Uterus (tissue), 2 donors: ENCODE measurements at regions not wholly inside any gene's neighbourhood (a gene's known extent, or its start where the extent isn't known, plus 50 kb on each side); places are given as distances from the start of the nearest gene placed in this dataset.

Source experiments
- CTCF ChIP-seq, 4 experiments: fragments of 200-600 bp in 2 of 4; fragments of 450-650 bp in 2 of 4; sonication (generic) in 2 of 4; IDR thresholded peaks; one replicate each; pipeline ENCODE4 v1.5.1; 2016 to 2019; ENCODE audit warnings: antibody characterized with exemption in 4 of 4, mild to moderate bottlenecking in 2 of 4, moderate library complexity in 1 of 4
- POLR2A ChIP-seq, 2 donors: fragments of 450-650 bp; IDR thresholded peaks; one replicate each; pipeline ENCODE4 v1.6.1; 2016; ENCODE audit warnings: antibody characterized with exemption in 2 of 2, mild to moderate bottlenecking in 1 of 2, moderate library complexity in 1 of 2

GRCh38 chr18:41262688-41263087 is 692.3 kb upstream of the PIK3C3 start:
- TF ChIP-seq CTCF (IDR thresholded peaks at IDR 0.05): no peak
- no peak for TF ChIP-seq POLR2A (IDR thresholded peaks at IDR 0.05)
